ENCODE measurements at regions not wholly inside any gene's neighbourhood (a gene's known extent, or its start where the extent isn't known, plus 50 kb on each side); places are given as distances from the start of the nearest gene placed in this dataset.
"Not testable (repeated sequence)": the region's sequence is repeated elsewhere in the genome, so short reads cannot be mapped to it uniquely, and the experiment has no call there.

DNA sequence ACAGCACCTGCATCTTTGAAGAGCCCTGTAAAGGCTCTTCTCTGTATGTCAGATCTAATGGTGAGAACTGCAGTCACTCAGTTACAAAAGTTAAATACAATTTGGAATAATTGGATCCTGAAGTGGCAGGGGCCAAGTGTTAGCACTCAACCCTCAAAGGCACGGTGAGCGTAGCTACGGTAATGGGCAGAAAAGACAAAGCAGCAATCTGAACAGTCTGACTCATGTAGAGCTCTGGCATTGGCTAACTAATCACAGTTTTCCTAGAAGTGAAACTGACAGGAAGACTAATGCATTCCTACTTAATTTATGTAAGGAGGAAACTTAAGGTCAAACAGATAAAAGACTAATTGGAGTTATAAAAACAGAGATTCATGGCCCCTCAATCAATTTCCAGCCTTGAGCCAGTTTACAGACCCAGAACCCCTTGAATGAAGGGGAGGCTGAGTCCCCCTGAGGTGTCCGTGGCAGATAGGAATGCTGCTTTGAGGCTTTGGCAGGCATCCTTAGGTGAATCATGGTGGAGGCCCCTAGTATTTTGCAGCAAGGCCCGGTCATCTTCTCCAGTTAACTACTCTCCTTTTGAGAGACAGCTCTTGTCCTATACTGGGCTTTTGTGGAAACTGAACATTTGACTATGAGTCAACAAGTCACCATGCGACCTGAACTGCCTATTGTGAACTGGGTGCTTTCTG is 450.7 kb downstream of the ZNF33B start:
- not testable (repeated sequence) for DNase-seq

- DNase-seq: peak; percentile 1 to 21 (median 3)
Measured at GRCh38 chr10:42177793-42178689, 460.3 kb downstream of the ZNF33B start.

- DNase-seq: no peak
Measured at GRCh38 chr10:42177077-42177792, 461.1 kb downstream of the ZNF33B start.

- DNase-seq: no peak
Measured at GRCh38 chr10:42150428-42151061, 487.8 kb downstream of the ZNF33B start.

- DNase-seq: no peak
Measured at GRCh38 chr10:42149722-42150427, 488.5 kb downstream of the ZNF33B start.

DNA sequence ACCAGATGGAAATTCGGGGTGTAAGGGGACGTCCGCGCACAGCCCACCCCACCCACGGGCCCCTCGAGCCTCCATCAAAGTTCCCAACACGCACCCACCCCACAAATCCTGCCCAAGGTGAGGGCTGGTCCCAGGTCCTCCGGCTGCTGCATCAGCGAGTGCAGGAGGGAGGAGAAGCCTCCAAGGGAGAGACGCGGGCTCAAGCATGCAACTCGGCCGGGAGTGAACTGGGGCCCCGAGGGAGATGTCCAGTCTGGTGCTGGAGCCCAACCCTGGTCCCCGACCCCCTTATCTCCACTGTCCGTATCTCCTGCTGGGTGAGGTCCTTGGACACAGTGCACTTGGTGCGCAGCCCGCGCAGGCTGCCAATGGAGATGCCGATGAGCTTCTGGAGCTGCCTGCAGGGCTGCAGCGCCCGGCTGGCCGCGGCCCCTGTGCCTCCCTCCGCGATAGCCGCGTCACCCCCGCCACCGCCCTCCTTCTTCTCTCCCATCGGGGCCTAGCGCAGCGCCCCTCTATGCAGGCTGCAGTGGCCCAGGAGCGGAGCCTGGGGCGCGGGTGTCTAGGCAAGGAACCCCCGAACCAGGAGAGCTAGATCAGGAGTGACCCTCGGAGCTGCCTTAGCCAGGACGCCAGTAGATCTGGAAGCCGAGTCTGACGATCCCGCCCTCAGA is 489.2 kb downstream of the ZNF33B start:
- peak in 2 of 3 donors; percentile 1 to 7 for DNase-seq

- not testable (repeated sequence) for DNase-seq
Measured at GRCh38 chr10:42146165-42146564, 492.2 kb downstream of the ZNF33B start.

DNA sequence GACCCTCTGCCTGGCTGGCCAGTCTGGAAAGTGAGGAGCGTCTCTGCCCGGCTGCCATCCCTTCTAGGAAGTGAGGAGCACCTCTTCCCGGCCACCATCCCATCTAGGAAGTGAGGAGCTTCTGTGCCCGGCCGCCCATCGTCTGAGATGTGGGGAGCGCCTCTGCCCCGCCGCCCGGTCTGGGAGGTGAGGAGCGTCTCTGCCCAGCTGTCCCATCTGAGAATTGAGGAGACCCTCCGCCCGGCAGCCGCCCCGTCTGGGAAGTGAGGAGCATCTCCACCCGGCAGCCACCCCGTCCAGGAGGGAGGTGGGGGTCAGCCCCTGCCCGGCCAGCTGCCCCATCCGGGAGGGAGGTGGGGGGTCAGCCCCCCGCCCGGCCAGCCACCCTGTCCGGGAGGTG is 500.3 kb downstream of the ZNF33B start:
- DNase-seq: not testable (repeated sequence)

GRCh38 chr10:42113158-42113450 is 525.3 kb downstream of the ZNF33B start:
- DNase-seq: no peak

DNA sequence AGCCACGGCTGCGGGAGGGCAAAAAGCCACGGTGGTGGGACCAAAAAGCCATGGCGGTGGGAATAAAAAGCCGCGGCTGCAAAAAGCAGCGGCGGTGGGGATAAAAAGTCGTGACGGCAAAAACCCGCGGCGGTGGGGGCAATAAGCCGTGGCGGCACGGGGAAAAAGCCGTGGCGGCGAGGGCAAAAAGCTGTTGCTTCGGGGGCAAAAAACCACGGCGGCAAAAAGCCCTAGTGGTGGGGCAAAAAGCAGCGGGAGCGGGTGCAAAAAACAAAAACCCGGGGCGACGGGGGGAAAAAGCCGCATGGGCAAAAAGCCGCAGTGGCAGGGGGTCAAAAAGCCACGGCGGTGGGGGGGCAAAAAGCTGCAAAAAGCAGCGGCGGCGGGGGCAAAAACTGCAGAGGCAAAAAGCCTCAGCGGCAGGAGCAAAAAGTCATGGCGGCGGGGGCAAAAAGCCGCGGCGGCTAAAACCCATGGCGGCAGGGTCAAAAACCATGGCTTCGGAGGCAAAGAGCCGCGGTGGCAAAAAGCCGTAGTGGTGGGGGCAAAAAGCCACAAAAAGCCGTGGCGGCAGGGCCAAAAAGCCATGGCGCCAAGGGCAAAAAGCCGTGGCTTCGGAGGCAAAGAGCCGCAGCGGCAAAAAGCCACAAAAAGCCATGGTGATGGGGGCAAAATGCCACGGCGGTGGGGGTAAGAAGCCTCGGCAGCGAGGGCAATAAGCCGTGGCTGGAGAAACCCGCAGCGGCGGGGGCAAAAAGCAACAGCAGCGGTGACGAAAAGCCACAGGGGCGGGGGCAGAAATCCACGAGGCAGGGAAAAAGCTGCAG is 525.8 kb downstream of the ZNF33B start:
- no peak for DNase-seq

DNA sequence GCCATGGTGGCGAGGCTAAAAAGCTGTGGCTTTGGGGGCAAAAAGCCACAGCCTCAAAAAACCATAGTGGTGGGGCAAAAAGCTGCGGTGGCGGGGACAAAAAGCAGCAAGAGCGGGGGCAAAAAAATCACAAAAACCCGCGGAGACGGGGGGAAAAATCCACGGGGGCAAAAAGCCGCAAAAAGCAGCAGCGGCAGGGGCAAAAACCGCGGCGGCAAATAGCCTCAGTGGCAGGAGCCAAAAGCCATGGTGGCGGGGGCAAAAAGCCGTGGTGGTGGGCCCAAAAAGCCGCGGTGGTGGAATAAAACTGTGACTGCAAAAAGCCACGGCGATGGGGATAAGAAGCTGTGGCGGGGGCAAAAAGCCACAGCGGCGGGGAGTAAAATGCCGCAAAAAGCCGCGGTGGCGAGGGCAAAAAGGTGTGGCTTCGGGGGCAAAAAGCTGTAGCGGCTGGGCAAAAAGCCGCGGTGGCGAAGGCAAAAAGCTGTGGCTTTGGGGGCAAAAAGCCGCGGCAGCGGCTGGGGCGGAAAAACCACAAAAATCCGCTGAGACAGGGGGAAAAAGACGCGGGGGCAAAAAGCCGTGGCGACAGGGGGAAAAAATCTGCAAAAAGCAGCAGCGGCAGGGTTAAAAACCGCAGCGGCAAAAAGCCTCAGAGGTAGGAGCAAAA is 526.6 kb downstream of the ZNF33B start:
- DNase-seq: no peak

DNA sequence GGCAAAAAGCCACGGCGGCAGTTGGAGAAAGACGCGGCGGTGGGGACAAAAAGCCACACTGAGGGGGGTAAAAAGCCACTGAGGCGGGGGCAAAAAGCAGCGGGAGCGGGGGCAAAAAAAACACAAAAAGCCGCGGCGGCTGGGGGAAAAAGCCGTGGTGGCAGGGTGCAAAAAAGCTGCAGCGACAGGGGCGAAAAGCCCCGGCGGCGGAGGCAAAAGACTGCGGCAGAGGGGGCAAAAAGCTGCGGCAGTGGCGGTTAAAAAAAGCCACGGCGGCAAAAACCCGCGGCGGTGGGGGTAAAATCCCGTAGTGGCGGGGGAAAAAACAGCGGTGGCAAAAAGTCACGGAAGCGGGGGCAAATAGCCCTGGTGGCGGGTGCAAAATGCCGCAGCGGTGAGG is 527.3 kb downstream of the ZNF33B start:
- DNase-seq: no peak

Measured in muscle of back (tissue), 3 donors.